ENCODE measurements at regions not wholly inside any gene's neighbourhood (a gene's known extent, or its start where the extent isn't known, plus 50 kb on each side); places are given as distances from the start of the nearest gene placed in this dataset.

DNA sequence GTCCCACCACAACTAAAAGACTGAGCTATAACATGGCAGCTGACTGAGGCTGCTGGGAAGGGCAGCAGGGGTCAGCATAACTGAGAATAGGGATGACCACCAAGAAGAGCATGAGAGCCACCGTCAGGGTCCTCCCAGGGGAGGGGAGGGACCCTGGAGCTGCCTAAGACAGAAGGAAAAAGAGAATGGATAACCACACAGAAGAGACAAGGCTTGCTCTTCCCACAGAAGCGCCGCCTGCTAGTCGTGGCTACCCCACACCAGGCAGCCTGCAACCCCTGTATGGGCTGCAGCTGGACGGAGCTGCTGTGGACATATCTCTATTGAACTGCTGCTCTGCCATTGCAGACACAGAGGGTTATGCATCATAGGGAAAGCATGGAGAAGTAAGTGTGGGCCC lies 132.0 kb upstream of the CHD6 start:
- 84 to 92% methylated on average over 5 of the region's 5 CpGs for WGBS, 2 donors
- ATAC-seq (ENCODE audit: insufficient read depth, low FRiP score) (no peak), DNase-seq (no peak)
- no peak overlapping the region for H3K4me3 ChIP-seq
- no peaks in the 10 kb centered on the region for H3K36me3 ChIP-seq (ENCODE audit: control insufficient read depth in 4 of 4, insufficient read depth in 4 of 4, low read length in 4 of 4)
- peaks cover 0 to 2% (median 0%) of the 10 kb centered on the region in 3 donors for H3K27me3 ChIP-seq (ENCODE audit: control insufficient read depth in 3 of 3, insufficient read depth in 3 of 3, low read length in 2 of 3)
- H3K27ac ChIP-seq (ENCODE audit: low read depth in 1 of 2, low read length in 1 of 2), result no peak overlapping the region
- no peaks in the 10 kb centered on the region for H3K4me1 ChIP-seq (ENCODE audit: control insufficient read depth in 5 of 5, insufficient read depth in 5 of 5, low read length in 5 of 5)
- H3K9ac ChIP-seq (ENCODE audit: insufficient read depth in 1 of 2, low read length in 2 of 2), result no peak overlapping the region
- peaks cover 0 to 1% (median 0%) of the 10 kb centered on the region in 4 donors for H3K9me3 ChIP-seq (ENCODE audit: control insufficient read depth in 4 of 4, insufficient read depth in 3 of 4, low read length in 3 of 4)
- TF ChIP-seq, protein P1, sequence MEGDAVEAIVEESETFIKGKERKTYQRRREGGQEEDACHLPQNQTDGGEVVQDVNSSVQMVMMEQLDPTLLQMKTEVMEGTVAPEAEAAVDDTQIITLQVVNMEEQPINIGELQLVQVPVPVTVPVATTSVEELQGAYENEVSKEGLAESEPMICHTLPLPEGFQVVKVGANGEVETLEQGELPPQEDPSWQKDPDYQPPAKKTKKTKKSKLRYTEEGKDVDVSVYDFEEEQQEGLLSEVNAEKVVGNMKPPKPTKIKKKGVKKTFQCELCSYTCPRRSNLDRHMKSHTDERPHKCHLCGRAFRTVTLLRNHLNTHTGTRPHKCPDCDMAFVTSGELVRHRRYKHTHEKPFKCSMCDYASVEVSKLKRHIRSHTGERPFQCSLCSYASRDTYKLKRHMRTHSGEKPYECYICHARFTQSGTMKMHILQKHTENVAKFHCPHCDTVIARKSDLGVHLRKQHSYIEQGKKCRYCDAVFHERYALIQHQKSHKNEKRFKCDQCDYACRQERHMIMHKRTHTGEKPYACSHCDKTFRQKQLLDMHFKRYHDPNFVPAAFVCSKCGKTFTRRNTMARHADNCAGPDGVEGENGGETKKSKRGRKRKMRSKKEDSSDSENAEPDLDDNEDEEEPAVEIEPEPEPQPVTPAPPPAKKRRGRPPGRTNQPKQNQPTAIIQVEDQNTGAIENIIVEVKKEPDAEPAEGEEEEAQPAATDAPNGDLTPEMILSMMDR (IDR thresholded peaks at IDR 0.05; ENCODE audit: control extremely low read depth, extremely low read depth), result no peak

DNA sequence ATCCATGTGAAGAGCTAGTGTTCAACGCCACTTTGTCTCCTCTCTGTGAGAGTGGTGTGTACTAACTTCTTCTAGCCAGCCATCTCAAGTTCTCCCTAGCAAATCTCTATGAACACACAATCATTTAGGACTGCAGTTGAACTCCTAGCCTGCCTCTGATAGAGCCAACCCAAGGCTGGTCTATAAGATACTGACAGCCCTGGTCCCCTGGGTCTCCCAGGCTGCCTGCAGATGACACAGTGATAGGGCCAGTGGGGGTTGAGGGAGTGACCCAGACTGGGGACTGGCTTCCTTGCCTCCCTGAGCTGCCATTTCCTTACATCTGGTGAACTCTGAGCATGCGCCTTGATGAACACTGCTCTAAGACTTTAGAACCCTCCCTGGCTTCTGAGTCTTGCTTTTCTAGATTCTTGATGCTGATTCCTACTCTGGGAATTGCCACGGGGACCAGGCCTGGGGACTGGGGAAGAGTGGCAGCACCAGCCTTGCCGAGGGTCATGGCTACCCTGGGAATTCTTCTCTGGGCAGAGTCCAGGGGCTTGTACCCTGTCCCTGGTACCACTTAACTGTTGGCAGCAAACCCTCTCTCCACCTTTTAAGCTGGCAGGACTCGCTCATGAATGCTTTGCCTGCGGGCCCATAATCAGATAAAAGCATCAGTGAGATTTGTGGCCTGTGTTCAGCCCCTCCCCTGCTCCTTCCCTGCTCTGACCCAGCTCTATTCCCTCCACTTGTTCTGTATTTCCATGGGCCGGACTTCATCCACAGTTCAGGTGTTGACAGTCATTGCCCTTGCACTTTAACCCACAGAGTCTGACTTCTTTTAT lies 130.8 kb upstream of the CHD6 start:
- Histone ChIP-seq H3K27me3 (ENCODE audit: control insufficient read depth in 3 of 3, insufficient read depth in 3 of 3, low read length in 2 of 3) (peaks cover 0 to 2% (median 0%) of the 10 kb centered on the region in 3 donors), H3K27ac (ENCODE audit: low read depth in 1 of 2, low read length in 1 of 2) (no peak overlapping the region), H3K4me3 (no peak overlapping the region), H3K9ac (ENCODE audit: insufficient read depth in 1 of 2, low read length in 2 of 2) (no peak overlapping the region), H3K36me3 (ENCODE audit: control insufficient read depth in 4 of 4, insufficient read depth in 4 of 4, low read length in 4 of 4) (no peaks in the 10 kb centered on the region), H3K4me1 (ENCODE audit: control insufficient read depth in 5 of 5, insufficient read depth in 5 of 5, low read length in 5 of 5) (no peaks in the 10 kb centered on the region), H3K9me3 (ENCODE audit: control insufficient read depth in 4 of 4, insufficient read depth in 3 of 4, low read length in 3 of 4) (peaks cover 0 to 4% (median 0%) of the 10 kb centered on the region in 4 donors)
- no peak for DNase-seq
- ATAC-seq (ENCODE audit: insufficient read depth, low FRiP score), result no peak
- TF ChIP-seq, protein P1 (IDR thresholded peaks at IDR 0.05; ENCODE audit: control extremely low read depth, extremely low read depth), result no peak
- 83 to 88% methylated on average over 7 of the region's 7 CpGs for WGBS, 2 donors

DNA sequence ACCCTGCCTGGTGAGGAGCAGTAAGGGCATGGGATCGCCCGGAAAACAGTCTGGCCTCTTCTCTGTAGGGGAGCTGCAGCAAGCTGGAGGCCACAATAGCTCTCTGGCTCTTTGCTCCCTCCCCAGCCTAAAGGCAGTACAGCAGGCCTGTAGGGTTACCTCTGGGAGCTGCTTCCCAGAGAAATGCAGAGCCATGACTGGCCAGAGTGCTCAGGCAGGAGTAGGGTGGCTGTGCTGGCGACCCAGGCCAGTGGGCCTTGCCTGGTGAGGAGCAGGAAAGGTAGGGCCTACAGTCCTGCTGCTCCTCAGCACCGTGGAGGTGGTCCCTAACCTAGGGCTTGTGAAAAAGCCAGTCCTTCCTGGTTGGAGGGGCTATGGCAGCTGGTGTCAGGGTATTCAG lies 129.9 kb upstream of the CHD6 start:
- TF ChIP-seq, protein P1 (IDR thresholded peaks at IDR 0.05; ENCODE audit: control extremely low read depth, extremely low read depth), result no peak
- H3K36me3 ChIP-seq (ENCODE audit: control insufficient read depth in 4 of 4, insufficient read depth in 4 of 4, low read length in 4 of 4), result no peaks in the 10 kb centered on the region
- no peak for DNase-seq
- no peak for ATAC-seq (ENCODE audit: insufficient read depth, low FRiP score)
- peaks cover 0 to 2% (median 0%) of the 10 kb centered on the region in 3 donors for H3K27me3 ChIP-seq (ENCODE audit: control insufficient read depth in 3 of 3, insufficient read depth in 3 of 3, low read length in 2 of 3)
- WGBS, 2 donors, result 73 to 76% methylated on average over 4 of the region's 4 CpGs
- H3K9me3 ChIP-seq (ENCODE audit: control insufficient read depth in 4 of 4, insufficient read depth in 3 of 4, low read length in 3 of 4), result peaks cover 0 to 4% (median 0%) of the 10 kb centered on the region in 4 donors
- no peak overlapping the region for H3K9ac ChIP-seq (ENCODE audit: insufficient read depth in 1 of 2, low read length in 2 of 2)
- H3K4me3 ChIP-seq, result no peak overlapping the region
- H3K27ac ChIP-seq (ENCODE audit: low read depth in 1 of 2, low read length in 1 of 2), result no peak overlapping the region
- no peaks in the 10 kb centered on the region for H3K4me1 ChIP-seq (ENCODE audit: control insufficient read depth in 5 of 5, insufficient read depth in 5 of 5, low read length in 5 of 5)

Measured in lung (tissue), 11 donors.